ENCODE measurements at regions not wholly inside any gene's neighbourhood (a gene's known extent, or its start where the extent isn't known, plus 50 kb on each side); places are given as distances from the start of the nearest gene placed in this dataset.

DNA sequence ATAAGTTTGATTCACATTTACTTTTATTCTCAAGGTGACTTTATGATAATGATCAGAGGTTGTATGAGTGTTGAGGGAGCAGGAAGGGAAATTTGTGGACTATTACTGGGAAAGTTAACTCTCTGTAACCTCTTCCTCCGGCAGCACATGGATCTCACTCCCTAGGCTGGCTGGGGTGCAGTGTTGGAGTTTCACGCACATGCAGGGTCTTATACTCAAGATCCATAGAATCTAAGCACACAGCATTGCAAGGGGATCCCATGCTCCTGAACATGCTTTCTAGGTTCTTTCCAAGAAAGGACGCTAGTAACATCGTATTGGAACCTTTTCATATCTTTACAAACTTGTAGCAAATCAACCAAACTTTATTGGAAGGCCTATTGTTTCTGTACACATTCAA, 757.6 kb upstream of the TPTE start:
- TF ChIP-seq RAD21 (IDR thresholded peaks at IDR 0.05; ENCODE audit: low read depth), result no peak
- no peak for TF ChIP-seq EGR1 (IDR thresholded peaks at IDR 0.05)
- TF ChIP-seq, protein P1, sequence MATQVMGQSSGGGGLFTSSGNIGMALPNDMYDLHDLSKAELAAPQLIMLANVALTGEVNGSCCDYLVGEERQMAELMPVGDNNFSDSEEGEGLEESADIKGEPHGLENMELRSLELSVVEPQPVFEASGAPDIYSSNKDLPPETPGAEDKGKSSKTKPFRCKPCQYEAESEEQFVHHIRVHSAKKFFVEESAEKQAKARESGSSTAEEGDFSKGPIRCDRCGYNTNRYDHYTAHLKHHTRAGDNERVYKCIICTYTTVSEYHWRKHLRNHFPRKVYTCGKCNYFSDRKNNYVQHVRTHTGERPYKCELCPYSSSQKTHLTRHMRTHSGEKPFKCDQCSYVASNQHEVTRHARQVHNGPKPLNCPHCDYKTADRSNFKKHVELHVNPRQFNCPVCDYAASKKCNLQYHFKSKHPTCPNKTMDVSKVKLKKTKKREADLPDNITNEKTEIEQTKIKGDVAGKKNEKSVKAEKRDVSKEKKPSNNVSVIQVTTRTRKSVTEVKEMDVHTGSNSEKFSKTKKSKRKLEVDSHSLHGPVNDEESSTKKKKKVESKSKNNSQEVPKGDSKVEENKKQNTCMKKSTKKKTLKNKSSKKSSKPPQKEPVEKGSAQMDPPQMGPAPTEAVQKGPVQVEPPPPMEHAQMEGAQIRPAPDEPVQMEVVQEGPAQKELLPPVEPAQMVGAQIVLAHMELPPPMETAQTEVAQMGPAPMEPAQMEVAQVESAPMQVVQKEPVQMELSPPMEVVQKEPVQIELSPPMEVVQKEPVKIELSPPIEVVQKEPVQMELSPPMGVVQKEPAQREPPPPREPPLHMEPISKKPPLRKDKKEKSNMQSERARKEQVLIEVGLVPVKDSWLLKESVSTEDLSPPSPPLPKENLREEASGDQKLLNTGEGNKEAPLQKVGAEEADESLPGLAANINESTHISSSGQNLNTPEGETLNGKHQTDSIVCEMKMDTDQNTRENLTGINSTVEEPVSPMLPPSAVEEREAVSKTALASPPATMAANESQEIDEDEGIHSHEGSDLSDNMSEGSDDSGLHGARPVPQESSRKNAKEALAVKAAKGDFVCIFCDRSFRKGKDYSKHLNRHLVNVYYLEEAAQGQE (IDR thresholded peaks at IDR 0.05; ENCODE audit: low read depth), result no peak
- TF ChIP-seq, protein P2, sequence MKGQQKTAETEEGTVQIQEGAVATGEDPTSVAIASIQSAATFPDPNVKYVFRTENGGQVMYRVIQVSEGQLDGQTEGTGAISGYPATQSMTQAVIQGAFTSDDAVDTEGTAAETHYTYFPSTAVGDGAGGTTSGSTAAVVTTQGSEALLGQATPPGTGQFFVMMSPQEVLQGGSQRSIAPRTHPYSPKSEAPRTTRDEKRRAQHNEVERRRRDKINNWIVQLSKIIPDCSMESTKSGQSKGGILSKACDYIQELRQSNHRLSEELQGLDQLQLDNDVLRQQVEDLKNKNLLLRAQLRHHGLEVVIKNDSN (IDR thresholded peaks at IDR 0.05), result no peak
- no peak for TF ChIP-seq TAF1 (IDR thresholded peaks at IDR 0.05; ENCODE audit: low read depth)

Data from Ishikawa (cell line).